NCI-H2196 treated with DMSO at 0.1 percent for 48 hours (cell line): ENCODE measurements at regions not wholly inside any gene's neighbourhood (a gene's known extent, or its start where the extent isn't known, plus 50 kb on each side); places are given as distances from the start of the nearest gene placed in this dataset.
A peak's percentile ranks its signal among the peaks of the same experiment; 100 is the strongest.
"Not testable (repeated sequence)": the region's sequence is repeated elsewhere in the genome, so short reads cannot be mapped to it uniquely, and the experiment has no call there.

Experiments used
- DNase-seq: peaks from one replicate; lab custom pipeline; 2025; ENCODE audit not compliant: unreplicated experiment; lab: John Stamatoyannopoulos, UW

DNA sequence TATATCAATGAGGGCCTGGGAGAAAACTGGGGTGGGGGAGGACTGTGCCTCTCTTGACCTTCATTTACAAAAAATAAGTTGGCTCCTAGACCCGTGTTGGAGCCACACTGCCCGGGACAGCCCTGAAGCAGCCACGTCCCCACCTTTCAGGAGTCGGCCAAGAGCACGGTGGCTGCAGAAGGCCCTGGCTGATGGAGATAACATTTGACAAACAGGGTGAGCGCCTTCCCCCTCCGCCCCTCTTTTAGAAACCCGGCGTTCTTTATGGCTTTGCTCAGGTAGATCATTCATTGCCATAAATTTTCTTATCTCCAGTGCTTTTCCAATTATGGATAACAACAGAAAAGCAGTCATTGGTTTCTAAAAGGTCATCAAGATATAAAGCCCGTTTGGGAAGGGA lies 398.1 kb upstream of the TNRC6C start:
- DNase-seq = no peak

- DNase-seq = no peak
Measured at GRCh38 chr17:77560841-77561240, 397.7 kb upstream of the TNRC6C start.

GRCh38 chr17:77562361-77562760 lies 396.1 kb upstream of the TNRC6C start:
- DNase-seq = not testable (repeated sequence)

DNA sequence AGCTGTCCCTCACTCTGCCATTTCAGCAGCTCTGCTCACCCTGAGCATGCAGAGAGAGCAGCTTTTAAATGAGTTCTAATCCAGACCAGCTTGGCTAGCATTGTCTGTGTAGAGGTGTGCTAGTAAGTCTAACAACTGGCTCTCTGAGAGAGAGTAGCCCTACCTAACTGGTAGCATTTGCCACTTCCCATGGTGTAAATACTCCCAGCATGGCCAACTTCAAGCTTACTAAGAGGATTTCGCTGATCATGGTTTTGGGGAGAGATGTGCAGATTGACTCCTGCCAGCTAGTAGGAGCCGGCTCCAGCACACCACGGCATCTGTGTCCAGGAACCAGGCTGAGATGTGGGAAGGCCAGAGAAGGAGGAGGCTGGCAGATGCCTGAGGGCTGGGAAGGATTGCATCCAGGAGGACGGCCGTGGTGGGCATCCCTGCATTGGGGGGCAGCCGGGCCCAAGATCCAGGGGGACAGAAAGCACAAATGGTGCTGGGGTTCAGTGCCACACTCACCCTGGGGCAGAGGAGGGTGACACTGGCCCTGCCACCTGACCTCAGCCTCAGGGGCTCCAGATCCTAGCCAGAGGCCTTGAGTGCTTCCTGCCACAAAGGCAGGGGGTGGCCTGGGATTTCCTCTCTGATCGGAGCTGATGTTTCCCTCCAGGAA lies 394.9 kb upstream of the TNRC6C start:
- DNase-seq = no peak

DNA sequence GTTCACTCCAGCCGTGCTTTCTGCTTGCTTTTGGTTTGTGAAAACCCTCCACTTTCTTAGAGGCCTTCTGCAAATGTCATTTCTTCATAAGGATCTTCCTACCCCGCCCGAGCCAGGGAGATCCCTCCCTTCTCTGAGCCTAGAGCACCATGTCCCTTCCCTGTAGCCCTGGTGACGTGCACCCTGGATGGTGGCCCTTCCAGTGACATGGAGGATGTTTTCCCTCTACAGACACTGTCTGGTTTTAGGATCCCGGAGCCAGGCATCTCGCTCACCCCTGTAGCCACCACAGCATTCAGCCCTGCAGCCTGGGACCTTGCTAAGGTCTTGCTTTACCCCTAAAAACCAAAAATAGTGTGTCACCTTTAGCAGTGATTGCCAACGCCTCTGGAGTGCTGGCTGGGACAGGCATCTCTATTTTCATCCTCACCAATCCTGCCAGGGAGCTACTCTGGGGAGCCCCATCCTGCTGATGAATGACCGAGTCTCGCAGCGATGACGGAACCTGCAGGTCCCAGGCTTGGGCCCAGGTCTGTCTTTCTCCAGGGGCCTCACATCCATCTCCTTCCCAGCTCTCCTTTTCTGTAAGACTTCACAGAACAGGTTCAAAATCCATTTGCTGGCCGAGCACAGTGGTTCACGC lies 394.1 kb upstream of the TNRC6C start:
- no peak for DNase-seq

DNA sequence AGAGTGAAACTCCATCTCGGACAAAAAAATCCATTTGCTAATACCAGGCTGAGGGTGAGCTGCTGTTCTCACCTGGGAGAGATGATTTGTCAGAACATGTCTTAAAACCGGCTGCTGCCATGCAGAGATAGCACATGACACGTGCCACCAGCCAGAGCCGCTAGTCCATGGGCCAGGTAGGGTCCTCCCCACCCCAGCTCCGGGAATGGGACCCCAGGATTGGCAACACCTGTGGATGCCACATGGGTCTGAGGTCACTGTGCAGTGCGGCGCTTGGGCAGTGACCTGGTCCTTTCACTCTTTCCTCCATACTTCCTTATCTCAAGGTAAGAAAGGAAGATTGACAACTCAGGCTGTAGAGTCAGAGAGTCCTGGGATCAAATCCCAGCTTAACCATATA lies 393.3 kb upstream of the TNRC6C start:
- no peak for DNase-seq

- no peak for DNase-seq
Measured at GRCh38 chr17:77566151-77566550, 392.4 kb upstream of the TNRC6C start.

DNA sequence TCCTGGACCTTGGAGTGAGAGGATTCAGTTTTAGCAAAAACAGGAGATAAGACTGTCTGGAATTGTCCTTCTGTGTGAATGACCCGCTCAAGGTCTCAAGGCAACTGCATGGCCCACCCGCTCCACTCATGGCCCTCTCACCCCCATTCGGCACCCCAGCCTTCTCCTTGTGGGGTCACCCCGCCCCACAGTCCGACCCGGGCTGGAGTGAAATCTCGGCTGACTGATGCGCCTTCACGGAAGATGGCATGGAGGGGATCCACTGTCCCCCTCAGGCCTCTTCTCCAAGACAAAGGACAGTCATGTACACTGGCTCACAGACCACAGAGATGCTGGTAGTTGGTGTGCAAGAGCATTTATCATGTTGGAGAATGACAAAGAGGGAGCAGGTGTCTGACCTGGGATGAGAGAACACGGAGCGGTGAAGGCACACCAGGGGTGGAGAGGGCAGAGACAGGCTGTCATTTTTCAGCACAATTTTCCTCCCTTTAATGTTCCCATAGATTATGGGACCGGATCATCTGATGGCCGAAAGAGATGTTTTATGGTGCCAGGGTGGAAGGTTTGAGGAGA lies 391.9 kb upstream of the TNRC6C start:
- DNase-seq = no peak

- no peak for DNase-seq
Measured at GRCh38 chr17:77568540-77568939, 390.0 kb upstream of the TNRC6C start.

DNA sequence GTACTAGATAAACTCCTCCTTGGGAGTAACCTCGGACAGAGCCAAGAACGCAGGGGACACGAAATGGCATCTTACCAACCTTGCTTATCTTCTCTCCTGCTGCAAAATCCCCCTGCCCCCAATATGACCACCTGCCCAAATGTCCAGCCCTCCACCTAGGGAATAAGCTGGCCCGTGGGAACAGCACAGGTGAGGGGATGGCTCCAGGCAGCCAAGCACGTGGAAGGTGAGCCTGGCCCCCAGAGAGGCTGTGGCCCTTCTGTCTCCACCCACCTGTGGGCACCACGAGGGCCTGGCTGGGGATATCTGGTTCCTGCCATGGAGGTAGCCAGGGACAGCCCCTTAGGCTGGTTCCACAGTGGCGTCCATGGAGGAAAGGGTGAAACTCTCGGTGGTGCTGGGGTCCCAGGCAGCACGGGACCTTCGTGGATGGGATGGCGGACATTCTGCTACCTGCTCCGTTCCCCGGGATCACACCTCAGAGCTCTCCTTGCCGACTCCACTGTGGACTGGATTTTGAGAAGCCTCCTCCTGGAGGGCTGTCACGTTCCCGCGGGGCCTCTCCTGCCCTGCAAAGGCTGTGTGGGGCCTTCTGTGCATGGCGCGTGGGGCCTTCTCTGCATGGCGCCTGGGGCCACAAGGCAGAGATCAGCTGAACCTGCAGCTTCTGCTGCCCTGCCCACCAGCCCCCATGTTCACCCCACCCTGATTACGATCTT lies 388.5 kb upstream of the TNRC6C start:
- DNase-seq = no peak

GRCh38 chr17:77570565-77570898 lies 388.0 kb upstream of the TNRC6C start:
- DNase-seq = no peak

DNA sequence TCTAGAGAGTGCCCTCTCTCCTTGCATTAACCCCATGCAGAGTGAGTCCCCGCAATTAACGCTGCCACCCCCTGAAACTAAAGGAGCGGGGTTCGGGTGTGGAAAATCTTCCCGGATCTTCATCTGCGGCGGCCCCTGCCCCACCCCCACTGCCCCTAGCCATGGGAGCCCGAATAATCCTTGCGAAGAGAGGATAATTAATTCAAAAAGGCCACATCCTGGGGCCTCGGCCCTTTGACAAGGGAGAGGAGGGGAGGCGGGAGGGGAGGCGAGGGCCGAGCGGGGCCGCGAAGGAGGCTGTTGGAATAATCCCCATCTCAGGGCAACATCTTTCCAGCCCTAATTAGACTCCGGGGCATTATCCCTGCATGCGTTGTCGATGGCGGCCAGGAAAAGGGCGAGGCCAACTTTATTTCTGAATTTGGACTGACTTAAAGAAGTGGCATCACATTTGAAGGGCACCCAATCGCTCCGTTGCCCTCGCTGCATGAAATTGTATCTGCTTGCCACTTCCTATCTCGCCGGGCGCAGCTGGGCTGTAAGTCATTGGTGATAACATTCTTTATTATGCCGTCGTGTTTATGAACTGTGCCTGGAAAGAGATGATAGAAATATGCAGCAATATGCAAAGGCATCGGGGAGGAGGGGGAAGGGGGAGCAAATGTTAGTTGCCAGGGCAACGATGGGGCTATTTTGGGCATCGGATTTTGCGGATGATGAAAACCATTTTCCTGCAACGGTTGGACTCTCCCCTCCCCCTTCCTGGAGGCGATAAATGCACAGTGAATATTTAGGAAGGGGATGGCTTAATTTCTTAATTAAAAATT lies 387.1 kb upstream of the TNRC6C start:
- DNase-seq = no peak

- DNase-seq = no peak
Measured at GRCh38 chr17:77572065-77572601, 386.4 kb upstream of the TNRC6C start.

DNA sequence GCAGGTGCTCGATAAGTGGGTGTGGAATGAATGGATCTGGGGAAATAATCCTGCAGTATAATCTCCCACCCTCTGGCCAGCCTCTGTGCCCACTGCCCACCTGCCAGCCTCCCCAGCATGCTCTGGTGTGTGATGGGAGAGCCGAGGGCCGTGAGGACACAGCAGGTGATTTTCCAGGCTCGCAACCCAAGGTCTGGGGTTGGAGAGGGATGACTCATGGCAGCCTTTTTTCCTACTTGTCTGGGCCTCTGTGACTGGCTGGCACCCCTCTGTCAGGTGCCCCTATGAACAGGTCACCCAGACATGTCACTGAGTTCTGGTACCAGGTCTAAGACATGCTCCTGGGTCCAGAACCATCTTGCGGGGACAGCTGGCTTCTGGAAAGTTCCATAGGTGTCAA lies 385.7 kb upstream of the TNRC6C start:
- peak; percentile 18 for DNase-seq

DNA sequence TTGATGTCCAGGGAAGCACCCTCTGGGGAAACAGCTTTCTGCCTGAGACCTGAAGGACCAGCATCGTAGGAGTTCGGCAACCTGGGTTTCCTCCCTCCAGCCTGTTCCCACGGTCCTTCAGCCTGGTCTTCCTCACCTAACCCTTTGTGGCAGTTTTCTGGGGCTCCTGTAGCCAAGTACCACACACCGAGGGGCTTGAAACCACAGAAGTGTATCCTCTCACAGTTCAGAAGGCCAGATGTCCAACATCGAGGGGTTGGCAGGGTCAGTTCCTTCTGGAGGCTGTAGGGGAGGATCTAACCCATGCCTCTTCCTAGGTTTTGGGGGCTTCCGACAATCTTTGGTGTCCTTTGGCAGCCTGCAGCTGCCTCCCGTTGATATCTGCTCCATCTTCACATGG lies 381.0 kb upstream of the TNRC6C start:
- no peak for DNase-seq

DNA sequence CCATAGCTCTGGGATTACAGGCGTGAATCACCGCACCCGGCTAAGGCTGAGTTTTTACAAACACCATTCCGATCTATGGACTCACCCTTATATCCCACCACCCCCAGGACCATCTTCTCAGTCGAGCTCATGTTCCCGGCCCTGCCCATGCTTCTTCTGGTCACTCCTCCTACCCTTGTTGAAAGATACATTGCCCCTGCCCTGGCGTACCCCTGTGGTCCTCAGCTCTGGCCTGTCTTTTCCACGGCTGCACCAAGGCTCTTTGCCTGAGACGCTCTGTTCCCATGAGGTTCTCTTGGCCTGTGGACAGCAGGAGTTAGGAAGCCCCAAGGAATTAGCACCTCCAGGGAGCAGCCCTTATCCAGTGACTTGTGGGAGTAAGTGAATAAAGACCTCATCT lies 379.4 kb upstream of the TNRC6C start:
- no peak for DNase-seq

GRCh38 chr17:77579682-77580081 lies 378.8 kb upstream of the TNRC6C start:
- no peak for DNase-seq

DNA sequence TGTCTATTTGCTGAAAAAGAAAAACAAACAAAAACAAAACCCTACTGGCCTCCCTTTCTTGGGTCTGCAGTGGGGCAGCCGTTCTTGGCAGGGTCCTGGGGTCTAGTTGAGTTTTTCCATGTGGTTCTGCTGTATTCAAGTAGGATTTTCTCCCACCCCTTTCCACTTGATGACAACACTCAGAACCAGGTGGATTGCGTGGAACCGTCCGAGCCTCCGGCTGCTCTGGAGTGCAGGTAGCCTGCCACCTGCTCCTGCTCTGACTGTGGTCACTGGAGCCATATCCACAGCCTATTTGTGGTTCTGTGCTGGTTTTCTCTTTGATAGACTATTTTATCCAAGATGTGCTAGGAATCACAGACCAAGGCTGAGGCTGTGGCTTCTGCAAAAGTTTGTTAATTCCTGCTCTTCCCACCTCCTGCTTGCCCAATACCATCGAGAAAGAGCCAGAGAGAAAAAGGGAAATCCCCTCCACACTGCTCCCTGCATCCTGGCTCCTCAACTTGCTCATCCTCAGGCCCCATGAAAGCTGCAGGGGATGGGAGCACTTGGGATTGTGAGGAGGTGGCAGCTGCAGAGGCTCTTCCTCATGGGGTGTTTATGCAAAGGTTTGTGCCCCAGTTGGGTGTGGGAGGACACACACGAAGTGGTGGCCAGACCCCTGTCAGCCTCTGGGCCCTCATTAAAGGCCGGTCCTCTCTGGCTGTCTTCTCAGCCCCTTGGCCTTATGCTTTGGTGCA lies 377.8 kb upstream of the TNRC6C start:
- no peak for DNase-seq

DNA sequence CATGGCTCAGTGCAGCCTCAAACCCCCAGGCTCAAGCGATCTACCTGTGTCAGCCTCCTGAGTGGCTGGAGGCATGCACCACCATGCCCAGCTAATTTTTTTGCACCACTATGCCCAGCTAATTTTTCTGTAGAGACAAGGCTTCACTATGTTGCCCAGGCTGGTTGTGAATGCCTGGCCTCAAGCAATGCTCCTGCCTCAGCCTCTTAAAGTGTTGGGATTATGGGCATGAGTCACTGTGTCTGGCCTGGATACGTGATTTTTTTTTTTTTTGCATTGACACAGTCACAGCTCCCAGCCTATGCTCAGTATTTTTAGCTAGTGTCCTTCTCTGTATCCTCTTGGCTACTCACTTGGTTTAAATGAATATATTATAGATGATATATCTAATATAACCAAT lies 377.0 kb upstream of the TNRC6C start:
- DNase-seq = no peak

DNA sequence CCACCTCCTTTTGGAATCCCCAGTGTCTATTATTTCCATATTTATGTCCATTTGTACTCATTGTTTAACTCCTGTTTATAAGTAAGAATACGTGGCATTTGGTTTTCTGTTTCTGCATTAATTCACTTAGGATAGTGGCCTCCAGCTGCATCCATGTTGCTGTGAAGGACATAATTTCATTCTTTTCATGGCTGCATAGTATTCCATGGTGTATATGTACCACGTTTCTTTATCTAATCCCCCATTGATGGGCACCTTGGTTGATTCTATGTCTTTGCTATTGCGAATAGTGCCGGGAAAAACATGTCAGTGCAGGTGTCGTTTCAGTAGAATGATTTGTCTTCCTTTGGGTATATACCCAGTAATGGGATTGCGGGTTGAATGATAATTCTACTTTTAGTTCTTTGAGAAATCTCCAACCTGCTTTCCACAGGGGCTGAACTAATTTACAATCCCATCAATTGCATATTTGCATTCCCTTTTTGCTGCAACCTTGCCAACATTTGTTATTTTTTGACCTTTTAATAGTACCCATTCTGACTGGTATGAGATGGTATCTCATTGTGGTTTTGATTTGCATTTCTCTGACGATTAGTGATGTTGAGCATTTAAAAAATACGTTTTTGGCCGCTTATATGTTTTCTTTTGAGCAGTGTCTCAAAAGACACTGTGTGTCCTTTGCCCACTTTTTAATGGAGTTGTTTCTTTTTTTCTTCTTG lies 373.2 kb upstream of the TNRC6C start:
- DNase-seq = no peak
